GM12878 (cell line): ENCODE measurements at regions not wholly inside any gene's neighbourhood (a gene's known extent, or its start where the extent isn't known, plus 50 kb on each side); places are given as distances from the start of the nearest gene placed in this dataset.

Experiments used
- ATAC-seq: fragments of 200-7000 bp; cut with Tn5 transposase; 3 replicates; pipeline ENCODE4 v1.9.1; 2020; ENCODE audit warnings: mild to moderate bottlenecking, moderate library complexity
- BruUV-seq: library from RNA; stranded (reverse); fragments of 400-500 nt; replicated peaks from 2 replicates; lab custom pipeline; 2021; lab: Mats Ljungman, UMichigan
- CTCF ChIA-PET: fragments of 300-600 bp; sonication (Branson Sonifier 250); formaldehyde crosslinking; extraction: SDS; loops from one replicate; lab custom pipeline; 2021; ENCODE audit warnings: inconsistent platforms; lab: Yijun Ruan, JAX
- POLR2A ChIA-PET: fragments of 350-600 bp; formaldehyde crosslinking; extraction: SDS; loops from one replicate; lab custom pipeline; 2021; ENCODE audit warnings: inconsistent platforms; lab: Charles Lee
- RAD21 ChIA-PET: fragments of 300-600 bp; sonication (Branson Sonifier 250); formaldehyde crosslinking; loops from one replicate; lab custom pipeline; 2023; ENCODE audit warnings: antibody characterized with exemption; ENCODE audit not compliant: unreplicated experiment; lab: Charles Lee
- SMC1A ChIA-PET: fragments of 300-600 bp; sonication (Branson Sonifier 250); formaldehyde crosslinking; loops from one replicate; lab custom pipeline; 2023; ENCODE audit not compliant: unreplicated experiment, uncharacterized antibody; lab: Charles Lee
- DNase-seq: peaks from one replicate; pipeline ENCODE4 v3.0.0-alpha.2; 2011; ENCODE audit warnings: low read depth, low spot score
- FAIRE-seq: peaks from 3 replicates; lab custom pipeline; 2011; peaks lifted over from hg19 to GRCh38; lab: Jason Lieb, UNC
- H2AFZ ChIP-seq: 2 replicates; pipeline ENCODE4 v1.6.0; 2011; ENCODE audit warnings: low read depth, low read length, control low read depth; ENCODE audit not compliant: control insufficient read depth
- H3K27ac ChIP-seq: 2 replicates; pipeline ENCODE4 v1.5.1; 2011; ENCODE audit warnings: control low read depth; ENCODE audit not compliant: control insufficient read depth, insufficient read depth
- H3K27me3 ChIP-seq, 2 experiments: replicated peaks in 1 of 2; 2 replicates each; pipeline versions ENCODE4 v1.6.0 to v1.6.1; 2011; ENCODE audit warnings: low read length in 1 of 2; ENCODE audit not compliant: control insufficient read depth in 2 of 2, insufficient read depth in 2 of 2
- H3K36me3 ChIP-seq, 2 experiments: 2 replicates each; pipeline ENCODE4 v1.5.1; 2011; ENCODE audit warnings: low read length in 1 of 2; ENCODE audit not compliant: control insufficient read depth in 2 of 2, insufficient read depth in 2 of 2
- H3K4me1 ChIP-seq: 2 replicates; pipeline ENCODE4 v1.6.1; 2011; ENCODE audit warnings: mild to moderate bottlenecking, low read length, moderate library complexity, mixed read lengths; ENCODE audit not compliant: control insufficient read depth, insufficient read depth
- H3K4me2 ChIP-seq: 2 replicates; pipeline ENCODE4 v1.6.0; 2011; ENCODE audit warnings: control low read depth; ENCODE audit not compliant: control insufficient read depth, insufficient read depth
- H3K4me3 ChIP-seq: fragments of 200-600 bp; sonication (generic); 2 replicates; pipeline ENCODE4 v1.5.1; 2016
- H3K79me2 ChIP-seq: 2 replicates; pipeline ENCODE4 v1.6.0; 2011; ENCODE audit warnings: low read length; ENCODE audit not compliant: control insufficient read depth, insufficient read depth
- H3K9ac ChIP-seq: 2 replicates; pipeline ENCODE4 v1.8.0; 2011; ENCODE audit warnings: low read length, control low read depth, mixed read lengths; ENCODE audit not compliant: control insufficient read depth, insufficient read depth
- H3K9me3 ChIP-seq: replicated peaks from 3 replicates; pipeline ENCODE4 v1.5.1; 2011; ENCODE audit warnings: mild to moderate bottlenecking, low read length; ENCODE audit not compliant: control insufficient read depth, insufficient read depth
- H4K20me1 ChIP-seq: 2 replicates; pipeline ENCODE4 v1.6.0; 2011; ENCODE audit not compliant: control insufficient read depth, insufficient read depth
- BCL11A ChIP-seq: IDR thresholded peaks from 2 replicates; pipeline ENCODE4 v1.6.1; 2011; ENCODE audit warnings: low read depth, low read length
- ESRRA ChIP-seq: IDR thresholded peaks from 2 replicates; pipeline ENCODE4 v1.6.1; 2012; ENCODE audit warnings: mild to moderate bottlenecking, low read length, improper control_type of control experiment
- HDAC6 ChIP-seq: fragments of 200-600 bp; sonication (generic); IDR thresholded peaks from one replicate; pipeline ENCODE4 v1.8.0; 2017; ENCODE audit warnings: antibody characterized with exemption; ENCODE audit not compliant: unreplicated experiment
- HSF1 ChIP-seq: fragments of 150-350 bp; IDR thresholded peaks from 2 replicates; pipeline ENCODE4 v1.6.1; 2014; ENCODE audit warnings: mild to moderate bottlenecking, low read depth, low read length
- RUNX3 ChIP-seq: IDR thresholded peaks from 2 replicates; pipeline ENCODE4 v1.6.1; 2012; ENCODE audit warnings: low read length, inconsistent platforms
- WGBS: methylation state at CpG from one replicate; pipeline ENCODE4 v1.1.6; 2016; ENCODE audit warnings: low lambda C conversion rate; ENCODE audit not compliant: insufficient replicate concordance, insufficient coverage; ENCODE audit errors: missing lambda C conversion rate; 5-methylcytosine and 5-hydroxymethylcytosine counted together
- in situ Hi-C: fragments of 300-500 bp; cut with MboI; formaldehyde crosslinking; loops from 9 replicates; pipeline ENCODE4 v1.14.3; 2018; ENCODE audit warnings: mixed read lengths
- intact Hi-C: fragments of 100-400 bp; cut with micrococcal nuclease; formaldehyde crosslinking; loops from one replicate; pipeline ENCODE4 v1.14.2; 2022; ENCODE audit not compliant: unreplicated experiment
- TF ChIP-seq, protein P1 (sequence below): IDR thresholded peaks from 2 replicates; pipeline ENCODE4 v1.6.1; 2012; ENCODE audit warnings: low read depth, low read length, improper control_type of control experiment

DNA sequence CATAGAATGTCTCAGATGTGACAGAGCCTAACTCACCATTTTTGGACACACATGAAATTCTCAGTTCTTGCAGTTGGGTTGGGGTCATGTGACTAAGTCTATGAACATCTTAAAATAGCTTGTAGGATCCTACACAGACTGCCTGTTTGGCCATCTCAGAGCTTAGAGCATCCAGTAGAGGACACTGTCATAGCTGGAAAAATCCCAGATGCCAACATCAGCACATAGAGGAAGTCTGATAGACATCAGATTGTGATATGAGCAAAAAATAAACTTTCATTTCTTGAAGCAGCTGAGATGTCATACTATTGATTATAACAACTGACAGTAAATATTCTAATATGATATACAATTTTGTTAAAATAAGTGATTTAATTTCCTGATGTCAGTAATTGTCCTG lies 207.1 kb downstream of the TRAM1L1 start:
- intact Hi-C loops (no loop called here), in situ Hi-C loops (no loop called here)
- H4K20me1 ChIP-seq: no peaks in the 10 kb centered on the region
- H3K79me2 ChIP-seq: no peaks in the 10 kb centered on the region
- no peak for FAIRE-seq
- SMC1A ChIA-PET: no interaction called here
- no peak overlapping the region for H3K4me3 ChIP-seq
- POLR2A ChIA-PET: no interaction called here
- TF ChIP-seq HDAC6: no peak
- no peak for TF ChIP-seq BCL11A
- TF ChIP-seq ESRRA: no peak
- TF ChIP-seq HSF1: no peak
- no peak for TF ChIP-seq RUNX3
- H3K36me3 ChIP-seq: no peaks in the 10 kb centered on the region
- ATAC-seq: no peak
- H3K4me2 ChIP-seq: no peak overlapping the region
- H3K27ac ChIP-seq: no peak overlapping the region
- RAD21 ChIA-PET: no interaction called here
- no peak for DNase-seq
- CTCF ChIA-PET: no interaction called here
- no TSS peak for BruUV-seq
- H3K9me3 ChIP-seq: no peaks in the 10 kb centered on the region
- H2AFZ ChIP-seq: no peak overlapping the region
- no peaks in the 10 kb centered on the region for H3K27me3 ChIP-seq
- H3K9ac ChIP-seq: no peak overlapping the region
- no peaks in the 10 kb centered on the region for H3K4me1 ChIP-seq

GRCh38 chr4:116877069-116877468 lies 208.3 kb downstream of the TRAM1L1 start:
- FAIRE-seq (no peak), ATAC-seq (no peak), DNase-seq (no peak)
- no peaks in the 10 kb centered on the region for H3K27me3 ChIP-seq
- no peak overlapping the region for H3K27ac ChIP-seq
- no peaks in the 10 kb centered on the region for H3K4me1 ChIP-seq
- no peaks in the 10 kb centered on the region for H3K9me3 ChIP-seq
- ChIA-PET CTCF (no interaction called here), SMC1A (interaction anchor here (0.6 kb wide), 1 partner anchor 370 kb away, joined by 3 read pairs; no protein-coding TSS in a partner anchor), RAD21 (no interaction called here), POLR2A (no interaction called here)
- no peak overlapping the region for H2AFZ ChIP-seq
- intact Hi-C loops: no loop called here
- TF ChIP-seq, protein P1, sequence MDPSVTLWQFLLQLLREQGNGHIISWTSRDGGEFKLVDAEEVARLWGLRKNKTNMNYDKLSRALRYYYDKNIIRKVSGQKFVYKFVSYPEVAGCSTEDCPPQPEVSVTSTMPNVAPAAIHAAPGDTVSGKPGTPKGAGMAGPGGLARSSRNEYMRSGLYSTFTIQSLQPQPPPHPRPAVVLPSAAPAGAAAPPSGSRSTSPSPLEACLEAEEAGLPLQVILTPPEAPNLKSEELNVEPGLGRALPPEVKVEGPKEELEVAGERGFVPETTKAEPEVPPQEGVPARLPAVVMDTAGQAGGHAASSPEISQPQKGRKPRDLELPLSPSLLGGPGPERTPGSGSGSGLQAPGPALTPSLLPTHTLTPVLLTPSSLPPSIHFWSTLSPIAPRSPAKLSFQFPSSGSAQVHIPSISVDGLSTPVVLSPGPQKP: no peak
- no peaks in the 10 kb centered on the region for H3K36me3 ChIP-seq
- H3K9ac ChIP-seq: no peak overlapping the region
- no peaks in the 10 kb centered on the region for H4K20me1 ChIP-seq
- 0% methylated on average over 1 of the region's 1 CpG for WGBS
- no peak overlapping the region for H3K4me2 ChIP-seq
- no peaks in the 10 kb centered on the region for H3K79me2 ChIP-seq
- no TSS peak for BruUV-seq
- in situ Hi-C loops: no loop called here
- H3K4me3 ChIP-seq: no peak overlapping the region
